SIG-M5 treated with dmso at 0.1 percent for 504 hours (cell line): ENCODE measurements at regions not wholly inside any gene's neighbourhood (a gene's known extent, or its start where the extent isn't known, plus 50 kb on each side); places are given as distances from the start of the nearest gene placed in this dataset.

Source experiments
- DNase-seq: peaks from one replicate; lab custom pipeline; 2025; ENCODE audit not compliant: unreplicated experiment; lab: John Stamatoyannopoulos, UW

DNA sequence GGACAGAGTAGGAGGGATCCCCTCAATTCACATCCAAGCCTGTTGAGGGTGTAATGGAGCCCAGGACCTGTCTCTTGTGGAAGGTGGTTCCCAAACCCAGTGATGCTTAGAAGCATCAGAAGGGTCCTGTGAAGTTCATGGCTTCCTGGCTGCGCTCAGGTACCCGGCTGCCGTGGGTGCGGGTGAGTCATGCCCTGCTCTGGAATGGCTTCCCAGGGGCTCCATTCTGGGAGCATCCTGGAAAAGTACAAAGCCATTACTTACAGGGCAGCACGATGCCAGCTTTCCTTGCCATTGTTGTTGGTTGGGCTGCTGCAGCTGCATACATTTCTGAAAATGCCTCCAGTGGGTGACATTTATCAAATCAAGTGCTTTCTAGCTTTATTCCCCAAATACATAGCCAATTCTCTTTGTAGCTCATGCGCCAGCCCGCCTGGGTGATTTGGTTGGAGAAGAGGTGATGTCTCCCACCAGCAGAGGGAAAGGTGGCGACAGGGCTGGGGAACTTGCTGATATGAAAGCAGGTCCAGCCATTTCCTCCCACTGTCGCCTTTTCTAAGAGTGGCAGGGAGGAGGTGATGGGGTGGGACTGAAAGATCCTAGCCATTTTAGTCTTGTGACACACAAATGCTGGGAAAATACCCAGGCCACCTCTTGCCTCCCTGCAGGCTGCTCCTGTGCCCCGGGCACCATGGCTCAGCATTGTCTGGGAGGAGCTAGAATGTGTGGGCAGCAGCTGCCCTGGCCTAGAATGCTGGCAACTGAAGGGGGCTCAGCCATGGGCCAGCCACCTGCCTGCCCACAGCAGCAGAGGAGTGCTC, 65.9 kb upstream of the HPCAL1 start:
- DNase-seq: no peak

DNA sequence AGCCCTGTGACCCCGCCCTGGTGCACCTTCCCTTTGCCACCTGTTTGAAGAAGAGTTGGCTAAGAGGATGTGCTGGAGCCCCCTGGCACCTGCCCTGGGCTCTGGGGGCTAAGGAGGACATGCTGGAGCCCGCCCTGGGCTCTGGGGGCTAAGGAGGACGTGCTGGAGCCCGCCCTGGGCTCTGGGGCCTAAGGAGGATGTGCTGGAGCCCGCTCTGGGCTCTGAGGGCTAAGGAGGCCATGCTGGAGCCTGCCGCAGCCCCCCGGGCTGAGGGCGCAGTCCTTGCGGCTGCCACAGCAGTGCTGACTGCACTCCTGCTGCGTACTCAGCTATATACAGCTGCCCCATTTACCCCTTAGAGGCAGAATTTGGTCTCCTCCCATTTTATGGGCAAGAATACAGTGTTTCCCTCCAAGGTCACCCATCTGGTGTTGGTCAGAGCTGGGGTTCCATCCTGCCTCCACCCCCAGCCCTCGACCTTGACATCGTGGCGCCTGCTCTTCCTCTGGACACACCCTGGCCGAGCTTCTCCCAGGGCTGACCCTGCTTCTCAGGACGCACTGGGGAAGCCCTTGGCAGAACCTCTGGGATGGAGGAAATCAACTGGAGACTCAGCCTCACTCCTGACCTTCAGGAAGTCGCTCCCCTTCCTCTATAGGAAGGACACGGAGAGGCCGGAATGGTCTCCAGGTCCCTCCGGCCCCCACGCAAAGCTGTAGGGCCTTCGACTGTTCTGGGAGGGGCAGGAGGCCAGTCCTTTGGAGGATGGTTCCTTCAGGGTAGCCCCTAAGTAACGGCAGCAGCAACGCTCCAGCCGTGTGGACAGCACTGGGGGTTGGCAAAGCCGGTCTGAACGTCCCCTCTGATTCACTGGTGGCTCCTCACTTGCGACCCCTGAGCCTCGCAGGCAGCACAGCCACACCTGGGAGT, 65.0 kb upstream of the HPCAL1 start:
- DNase-seq: no peak

DNA sequence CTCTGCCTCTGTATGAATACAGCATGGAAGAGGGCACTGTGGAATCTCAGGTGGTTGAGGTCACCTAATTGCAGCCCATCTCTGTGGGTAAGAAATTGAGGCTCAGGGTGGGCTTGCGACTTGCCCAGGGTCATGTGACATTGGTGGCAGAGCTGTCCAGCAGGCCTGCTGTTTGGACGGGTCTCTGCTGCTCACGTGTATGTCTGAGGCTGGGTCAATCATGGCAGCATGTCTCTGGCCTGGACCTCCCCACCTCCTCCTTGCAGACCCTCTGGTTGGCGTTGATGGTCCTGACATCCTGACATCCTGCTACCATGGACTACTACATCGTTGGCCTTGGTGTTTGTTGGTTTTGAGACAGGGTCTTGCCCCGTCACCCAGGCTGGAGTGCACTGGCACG, 64.3 kb upstream of the HPCAL1 start:
- no peak for DNase-seq

- DNase-seq: no peak
Measured at GRCh38 chr2:10238991-10239485, 63.7 kb upstream of the HPCAL1 start.

DNA sequence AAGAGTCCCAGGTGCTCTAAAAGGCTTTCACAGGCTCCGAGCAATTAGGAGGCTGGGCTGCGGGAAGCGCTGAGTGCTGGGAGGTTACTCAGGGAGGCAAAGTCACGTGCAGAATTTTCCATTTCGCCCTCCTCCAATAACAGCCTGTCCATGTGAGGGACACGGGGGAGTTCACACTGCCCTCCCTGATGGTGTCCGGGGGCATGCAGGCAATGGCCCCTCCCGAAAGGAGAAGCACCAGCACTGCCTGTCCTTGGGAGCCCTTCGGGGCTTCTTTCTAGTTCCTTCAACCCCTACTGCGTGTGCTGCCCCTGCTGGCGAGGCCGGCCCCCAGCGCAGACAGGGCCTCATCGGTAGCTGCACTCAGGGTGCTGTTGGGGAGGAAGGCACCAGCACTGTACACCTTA, 63.1 kb upstream of the HPCAL1 start:
- peak; percentile 55 for DNase-seq

- no peak for DNase-seq
Measured at GRCh38 chr2:10240161-10240681, 62.5 kb upstream of the HPCAL1 start.

DNA sequence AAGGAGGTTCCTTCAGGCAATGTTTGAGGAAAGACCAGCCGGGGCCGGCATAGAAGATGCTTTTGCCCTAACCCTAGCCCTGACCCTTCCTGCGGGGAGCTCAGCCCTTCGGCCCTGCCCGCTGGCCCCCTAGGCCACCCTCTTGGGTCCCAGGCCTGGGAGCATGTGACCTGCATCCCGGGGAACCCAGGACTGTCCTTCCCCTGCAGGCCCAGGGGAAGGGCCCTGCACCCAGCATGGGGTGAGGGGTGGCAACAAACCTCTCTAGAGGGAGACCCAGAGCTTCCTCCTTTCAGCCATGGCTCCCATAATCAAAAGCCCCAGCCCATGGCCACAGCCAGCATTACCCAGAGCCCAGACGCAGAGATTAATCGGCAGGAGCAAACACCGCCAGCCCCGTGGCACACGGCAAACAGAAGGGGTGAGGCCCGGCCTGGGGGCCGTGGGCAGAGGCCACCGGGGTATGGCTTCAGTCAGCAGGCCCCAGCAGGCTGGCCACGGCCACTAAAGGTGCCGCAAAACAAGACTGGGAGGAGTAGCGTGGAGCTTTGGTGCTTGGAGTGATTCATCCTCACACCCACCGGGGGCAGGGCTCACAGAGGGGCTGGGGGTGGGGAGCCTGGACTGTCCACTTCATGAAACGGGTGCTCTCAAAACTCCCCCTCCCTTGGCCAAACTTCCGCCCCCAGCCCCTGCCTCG, 61.6 kb upstream of the HPCAL1 start:
- no peak for DNase-seq

DNA sequence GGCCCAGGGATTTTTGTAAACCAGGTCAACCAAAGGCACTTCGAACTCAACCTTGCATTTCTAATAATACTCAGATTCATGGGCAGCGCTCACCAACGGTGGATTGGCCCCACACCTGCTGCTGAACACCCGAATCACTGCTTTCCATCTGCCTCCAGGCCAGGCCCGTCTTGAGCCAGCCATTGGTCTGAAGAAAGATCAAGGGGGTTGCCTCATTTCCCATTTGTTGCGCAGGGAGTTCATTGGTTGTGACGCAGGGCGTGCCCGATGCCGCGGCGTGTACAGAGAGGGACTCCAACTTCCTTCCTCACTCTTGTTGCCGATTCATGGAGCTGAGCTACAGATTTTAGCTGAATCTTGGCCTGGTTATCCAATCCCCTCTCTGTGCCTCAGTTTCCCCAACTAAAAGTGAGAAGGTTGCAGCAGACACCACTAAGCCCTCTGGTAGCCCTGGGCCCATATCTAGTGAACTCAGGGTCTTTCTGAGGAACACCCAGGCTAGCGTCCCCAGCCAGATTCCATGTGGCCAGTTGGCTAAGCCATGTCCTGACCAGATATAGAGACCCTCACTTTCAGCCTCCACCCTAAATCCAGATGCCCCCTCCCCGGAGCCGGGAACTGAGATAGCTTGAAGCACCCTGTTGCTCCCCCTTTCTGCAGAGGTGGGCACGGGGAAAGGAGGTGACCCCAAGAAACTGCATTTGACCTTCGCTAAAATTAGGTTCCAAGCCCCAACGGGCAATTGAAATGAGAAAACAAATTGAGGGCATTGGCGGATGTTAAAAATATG, 60.9 kb upstream of the HPCAL1 start:
- DNase-seq: no peak

DNA sequence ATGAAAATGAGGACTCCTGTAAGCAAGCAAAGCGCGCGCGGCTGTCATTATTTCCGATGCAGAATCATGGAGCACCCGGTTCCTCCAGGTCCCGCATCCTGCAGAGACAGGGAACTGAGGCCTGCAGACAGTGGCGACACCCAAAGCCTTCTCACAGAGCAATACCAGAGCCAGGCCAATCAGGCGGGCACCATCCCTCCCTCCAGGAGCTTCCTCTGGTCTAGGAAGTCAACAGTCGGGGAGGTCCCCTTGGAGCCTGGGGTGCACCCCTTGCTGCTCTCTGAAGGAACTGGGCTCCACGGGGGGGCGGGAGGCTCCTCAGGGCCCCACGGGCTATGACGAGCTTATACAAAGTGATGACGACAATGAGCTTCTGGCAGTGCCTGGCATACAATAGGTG, 60.3 kb upstream of the HPCAL1 start:
- DNase-seq: no peak

- no peak for DNase-seq
Measured at GRCh38 chr2:10242998-10243925, 59.4 kb upstream of the HPCAL1 start.

GRCh38 chr2:10243926-10244270, 58.8 kb upstream of the HPCAL1 start:
- DNase-seq: no peak

GRCh38 chr2:10245021-10245420, 57.7 kb upstream of the HPCAL1 start:
- no peak for DNase-seq

- DNase-seq: no peak
Measured at GRCh38 chr2:10245661-10246060, 57.0 kb upstream of the HPCAL1 start.

GRCh38 chr2:10246370-10246769, 56.3 kb upstream of the HPCAL1 start:
- no peak for DNase-seq

DNA sequence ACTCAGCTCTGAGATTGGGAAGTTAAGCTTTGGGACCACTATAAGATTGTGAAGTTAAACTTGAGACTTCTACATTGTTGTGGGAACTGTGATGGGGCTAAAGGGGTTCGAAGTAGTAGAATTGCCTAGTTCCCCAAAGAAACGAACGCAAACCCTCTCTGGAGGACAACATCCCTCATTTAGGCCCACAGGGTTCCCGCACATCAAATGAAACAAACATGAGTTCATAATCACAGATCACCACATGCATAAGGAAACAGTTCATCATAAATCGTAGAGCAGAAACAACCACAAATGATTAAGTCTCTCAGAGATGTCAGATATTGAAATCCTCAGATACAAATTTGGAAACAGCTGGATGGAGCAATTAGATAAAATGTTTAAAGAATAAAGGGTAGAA, 55.9 kb upstream of the HPCAL1 start:
- DNase-seq: peak; percentile 23

DNA sequence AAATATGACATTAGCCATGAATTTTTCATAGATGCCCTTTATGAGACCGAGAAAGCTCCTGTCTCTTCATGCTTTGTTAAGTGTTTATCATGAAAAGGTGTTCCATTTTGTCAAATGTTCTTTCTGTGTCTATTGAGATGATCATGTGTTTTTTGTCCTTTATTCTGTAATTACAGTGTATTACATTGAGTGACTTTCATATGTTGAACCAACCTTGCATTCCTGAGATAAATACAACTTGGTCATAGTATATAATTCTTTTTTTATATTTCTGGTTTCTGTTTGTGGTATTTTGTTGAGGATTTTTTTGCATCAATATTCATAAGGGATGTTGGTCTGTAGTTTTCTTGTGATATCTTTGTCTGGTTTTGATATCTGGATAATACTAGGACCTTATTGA, 52.9 kb upstream of the HPCAL1 start:
- no peak for DNase-seq

- DNase-seq: no peak
Measured at GRCh38 chr2:10252224-10252623, 50.5 kb upstream of the HPCAL1 start.

GRCh38 chr2:10252661-10253060, 50.0 kb upstream of the HPCAL1 start:
- DNase-seq: peak; percentile 39
